Cardiac fibroblast (primary cell): ENCODE measurements at regions not wholly inside any gene's neighbourhood (a gene's known extent, or its start where the extent isn't known, plus 50 kb on each side); places are given as distances from the start of the nearest gene placed in this dataset.

Experiments used
- DNase-seq, 2 donors: peaks; one replicate each; pipeline versions ENCODE4 v3.0.0 to v3.0.0-alpha.2; 2010; ENCODE audit warnings: low read depth in 2 of 2
- H3K4me3 ChIP-seq, 2 donors: replicated peaks in 1 of 2; 1 replicate in 1 of 2; 2 replicates in 1 of 2; pipeline ENCODE4 v1.5.1; 2011; ENCODE audit warnings: low read depth in 2 of 2, low read length in 2 of 2, mild to moderate bottlenecking in 2 of 2, moderate library complexity in 1 of 2
- CTCF ChIP-seq: IDR thresholded peaks from one replicate; pipeline ENCODE4 v1.5.1; 2011; ENCODE audit warnings: low read depth, mild to moderate bottlenecking, low read length, inconsistent platforms

- no peak for TF ChIP-seq CTCF
- DNase-seq = no peak
These were observed 441.3 kb upstream of the SLC14A2 start for GRCh38 chr18:45173799-45174519.

GRCh38 chr18:45174629-45175136, 440.6 kb upstream of the SLC14A2 start:
- no peak for TF ChIP-seq CTCF
- H3K4me3 ChIP-seq = no peak overlapping the region
- DNase-seq = no peak

More at GRCh38 chr18:45173799-45174519, 441.3 kb upstream of the SLC14A2 start:
- no peak overlapping the region for H3K4me3 ChIP-seq

GRCh38 chr18:45175511-45175910, 439.8 kb upstream of the SLC14A2 start:
- no peak overlapping the region for H3K4me3 ChIP-seq
- DNase-seq = no peak
- TF ChIP-seq CTCF = no peak

- DNase-seq = no peak
- H3K4me3 ChIP-seq = no peak overlapping the region
- TF ChIP-seq CTCF = no peak
These were observed 428.4 kb upstream of the SLC14A2 start for GRCh38 chr18:45186832-45187231.

- no peak for DNase-seq
- no peak overlapping the region for H3K4me3 ChIP-seq
- no peak for TF ChIP-seq CTCF
These were observed 423.5 kb upstream of the SLC14A2 start for GRCh38 chr18:45191795-45192194.

GRCh38 chr18:45197526-45197970, 417.7 kb upstream of the SLC14A2 start:
- TF ChIP-seq CTCF = no peak
- no peak overlapping the region for H3K4me3 ChIP-seq
- peak; percentile 60 to 69 for DNase-seq

GRCh38 chr18:45198526-45198925, 416.8 kb upstream of the SLC14A2 start:
- TF ChIP-seq CTCF = no peak
- no peak overlapping the region for H3K4me3 ChIP-seq
- peak in 1 of 2 donors; percentile 7 for DNase-seq
